Breast epithelium (tissue), 4 donors: ENCODE measurements at regions not wholly inside any gene's neighbourhood (a gene's known extent, or its start where the extent isn't known, plus 50 kb on each side); places are given as distances from the start of the nearest gene placed in this dataset.
A peak's percentile ranks its signal among the peaks of the same experiment; 100 is the strongest.

ENCODE experiments used
- DNase-seq, 2 donors: peaks; one replicate each; pipeline ENCODE4 v3.0.0-alpha.2; 2019; ENCODE audit warnings: low spot score in 2 of 2
- H3K27ac ChIP-seq, 2 donors: fragments of 200-600 bp; sonication (generic) in 1 of 2; one replicate each; pipeline ENCODE4 v1.5.1; 2016 to 2019; ENCODE audit warnings: mild to moderate bottlenecking in 1 of 2
- H3K27me3 ChIP-seq, 2 donors: fragments of 200-600 bp; sonication (generic) in 1 of 2; one replicate each; pipeline versions ENCODE4 v1.5.1 to v1.6.0; 2017 to 2019; ENCODE audit warnings: control low read depth in 1 of 2, mild to moderate bottlenecking in 1 of 2
- H3K36me3 ChIP-seq: fragments of 200-600 bp; one replicate; pipeline ENCODE4 v1.5.1; 2019
- H3K4me1 ChIP-seq, 2 donors: fragments of 200-600 bp; sonication (generic); one replicate each; pipeline ENCODE4 v1.5.1; 2016 to 2019; ENCODE audit warnings: control low read depth in 1 of 2
- H3K4me3 ChIP-seq, 3 donors: fragments of 200-600 bp; sonication (generic); 1 replicate in 2 of 3; 2 replicates in 1 of 3; pipeline ENCODE4 v1.5.1; 2016 to 2019; ENCODE audit warnings: mild to moderate bottlenecking in 3 of 3, moderate library complexity in 2 of 3
- H3K9me3 ChIP-seq, 2 donors: fragments of 200-600 bp; sonication (generic) in 1 of 2; one replicate each; pipeline ENCODE4 v1.5.1; 2016 to 2019; ENCODE audit warnings: control low read depth in 1 of 2
- CTCF ChIP-seq, 3 donors: fragments of 450-650 bp; IDR thresholded peaks; one replicate each; pipeline ENCODE4 v1.5.1; 2016 to 2017; ENCODE audit warnings: antibody characterized with exemption in 3 of 3, mild to moderate bottlenecking in 3 of 3, moderate library complexity in 3 of 3
- POLR2A ChIP-seq: fragments of 450-650 bp; IDR thresholded peaks from one replicate; pipeline ENCODE4 v1.6.1; 2016; ENCODE audit warnings: antibody characterized with exemption, mild to moderate bottlenecking, moderate library complexity
- POLR2AphosphoS5 ChIP-seq, 3 donors: sonication (generic); formaldehyde crosslinking; IDR thresholded peaks; one replicate each; pipeline ENCODE4 v1.6.1; 2017; ENCODE audit warnings: antibody characterized with exemption in 3 of 3
- intact Hi-C: fragments of 100-400 bp; cut with DNase I; formaldehyde crosslinking; loops from one replicate; pipeline ENCODE4 v1.15.1; 2023; ENCODE audit warnings: low total_unique reads

GRCh38 chrX:68999356-68999755 is 165.9 kb downstream of the PJA1 start:
- Histone ChIP-seq H3K27me3 (peaks cover 0 to 71% of the 10 kb centered on the region in 2 donors), H3K27ac (no peak overlapping the region), H3K9me3 (no peaks in the 10 kb centered on the region), H3K36me3 (no peaks in the 10 kb centered on the region), H3K4me1 (no peaks in the 10 kb centered on the region), H3K4me3 (no peak overlapping the region)
- DNase-seq = no peak
- TF ChIP-seq POLR2AphosphoS5 (IDR thresholded peaks at IDR 0.05) (no peak), CTCF (IDR thresholded peaks at IDR 0.05) (no peak), POLR2A (no peak)
- intact Hi-C loops = no loop called here

DNA sequence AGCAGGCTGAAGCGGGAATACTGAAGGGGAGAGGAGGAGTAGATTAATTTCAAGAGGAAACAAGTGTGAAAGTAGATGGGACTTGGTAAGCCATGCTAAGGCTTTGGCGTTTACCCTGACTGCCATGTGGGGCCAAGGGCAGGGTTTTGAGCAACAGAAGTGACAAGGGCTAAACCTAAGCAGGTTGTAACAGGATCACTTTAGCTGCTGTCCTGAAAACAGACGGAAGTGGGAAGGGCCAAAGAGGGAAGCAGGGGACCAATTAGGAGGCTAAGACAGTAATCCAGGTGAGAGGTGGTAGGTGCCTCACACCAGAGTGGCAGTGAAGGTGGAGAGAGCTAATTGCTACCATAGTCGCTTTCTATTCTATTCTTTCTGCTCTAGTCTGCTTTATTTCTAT is 166.5 kb downstream of the PJA1 start:
- intact Hi-C loops = no loop called here
- H3K27ac ChIP-seq = no peak overlapping the region
- peaks cover 0 to 77% of the 10 kb centered on the region in 2 donors for H3K27me3 ChIP-seq
- H3K36me3 ChIP-seq = no peaks in the 10 kb centered on the region
- no peaks in the 10 kb centered on the region for H3K4me1 ChIP-seq
- H3K4me3 ChIP-seq = no peak overlapping the region
- no peaks in the 10 kb centered on the region for H3K9me3 ChIP-seq
- TF ChIP-seq CTCF (IDR thresholded peaks at IDR 0.05) = no peak
- TF ChIP-seq POLR2AphosphoS5 (IDR thresholded peaks at IDR 0.05) = no peak
- DNase-seq = no peak

GRCh38 chrX:68997911-68998310 is 167.3 kb downstream of the PJA1 start:
- intact Hi-C loops = no loop called here
- peak overlapping the region in 1 of 2 donors; percentile 23 for H3K27ac ChIP-seq
- H3K9me3 ChIP-seq = no peaks in the 10 kb centered on the region
- TF ChIP-seq POLR2AphosphoS5 (IDR thresholded peaks at IDR 0.05) = no peak
- no peak for TF ChIP-seq POLR2A
- TF ChIP-seq CTCF (IDR thresholded peaks at IDR 0.05) = no peak
- no peaks in the 10 kb centered on the region for H3K36me3 ChIP-seq
- DNase-seq = no peak
- no peaks in the 10 kb centered on the region for H3K4me1 ChIP-seq
- no peak overlapping the region for H3K4me3 ChIP-seq
- H3K27me3 ChIP-seq = peaks cover 0 to 81% of the 10 kb centered on the region in 2 donors

- DNase-seq = no peak
- H3K36me3 ChIP-seq = no peaks in the 10 kb centered on the region
- peak overlapping the region; percentile 10 to 23 for H3K27ac ChIP-seq
- no peaks in the 10 kb centered on the region for H3K9me3 ChIP-seq
- peaks cover 0 to 77% of the 10 kb centered on the region in 2 donors for H3K27me3 ChIP-seq
- no peak overlapping the region for H3K4me3 ChIP-seq
- intact Hi-C loops = no loop called here
- no peak for TF ChIP-seq POLR2A
- TF ChIP-seq CTCF (IDR thresholded peaks at IDR 0.05) = no peak
- TF ChIP-seq POLR2AphosphoS5 (IDR thresholded peaks at IDR 0.05) = no peak
- no peaks in the 10 kb centered on the region for H3K4me1 ChIP-seq
Observed at GRCh38 chrX:68997511-68997910, 167.7 kb downstream of the PJA1 start.

- peak overlapping the region in 1 of 2 donors; percentile 66 for H3K27ac ChIP-seq
- intact Hi-C loops = no loop called here
Observed at GRCh38 chrX:68995780-68996551, 167.1 kb downstream of the EFNB1 start.

More at GRCh38 chrX:68995780-68996551, 167.1 kb downstream of the EFNB1 start:
- peaks cover 0 to 72% of the 10 kb centered on the region in 2 donors for H3K27me3 ChIP-seq
- no peaks in the 10 kb centered on the region for H3K9me3 ChIP-seq
- TF ChIP-seq POLR2A = no peak
- TF ChIP-seq CTCF (IDR thresholded peaks at IDR 0.05) = no peak
- TF ChIP-seq POLR2AphosphoS5 (IDR thresholded peaks at IDR 0.05) = no peak
- no peak for DNase-seq
- H3K4me1 ChIP-seq = no peaks in the 10 kb centered on the region
- no peaks in the 10 kb centered on the region for H3K36me3 ChIP-seq
- H3K4me3 ChIP-seq = no peak overlapping the region
